BLaER1 treated with 17β-estradiol and CSF1 and Interleukin-3, amounts not matched to agents 10 nM and 100 nM (cell line): ENCODE measurements at regions not wholly inside any gene's neighbourhood (a gene's known extent, or its start where the extent isn't known, plus 50 kb on each side); places are given as distances from the start of the nearest gene placed in this dataset.

ENCODE experiments used
- H3K27ac ChIP-seq, 11 experiments: shearing (Covaris generic); formaldehyde crosslinking; 2 replicates each; pipeline ENCODE4 v1.8.1; 2022
- H3K27me3 ChIP-seq, 11 experiments: shearing (Covaris generic); formaldehyde crosslinking; 2 replicates each; pipeline ENCODE4 v1.8.1; 2022
- H3K36me3 ChIP-seq, 11 experiments: shearing (Covaris generic); formaldehyde crosslinking; 2 replicates each; pipeline ENCODE4 v1.8.1; 2022
- H3K4me1 ChIP-seq, 10 experiments: shearing (Covaris generic); formaldehyde crosslinking; 2 replicates each; pipeline ENCODE4 v1.8.1; 2022
- H3K4me2 ChIP-seq, 11 experiments: shearing (Covaris generic); formaldehyde crosslinking; 2 replicates each; pipeline ENCODE4 v1.8.1; 2022
- H3K4me3 ChIP-seq, 10 experiments: shearing (Covaris generic); formaldehyde crosslinking; 2 replicates each; pipeline ENCODE4 v1.8.1; 2022
- H3K9ac ChIP-seq, 11 experiments: shearing (Covaris generic); formaldehyde crosslinking; 2 replicates each; pipeline ENCODE4 v1.8.1; 2022
- H3K9me3 ChIP-seq, 11 experiments: shearing (Covaris generic); formaldehyde crosslinking; replicated peaks in 1 of 11; 2 replicates each; pipeline ENCODE4 v1.8.1; 2022
- H4K20me1 ChIP-seq, 11 experiments: shearing (Covaris generic); formaldehyde crosslinking; 2 replicates each; pipeline ENCODE4 v1.8.1; 2022
- Cebpa-rat ChIP-seq, 11 experiments: shearing (Covaris generic); IDR thresholded peaks; 2 replicates each; pipeline ENCODE4 v1.8.1; 2022

DNA sequence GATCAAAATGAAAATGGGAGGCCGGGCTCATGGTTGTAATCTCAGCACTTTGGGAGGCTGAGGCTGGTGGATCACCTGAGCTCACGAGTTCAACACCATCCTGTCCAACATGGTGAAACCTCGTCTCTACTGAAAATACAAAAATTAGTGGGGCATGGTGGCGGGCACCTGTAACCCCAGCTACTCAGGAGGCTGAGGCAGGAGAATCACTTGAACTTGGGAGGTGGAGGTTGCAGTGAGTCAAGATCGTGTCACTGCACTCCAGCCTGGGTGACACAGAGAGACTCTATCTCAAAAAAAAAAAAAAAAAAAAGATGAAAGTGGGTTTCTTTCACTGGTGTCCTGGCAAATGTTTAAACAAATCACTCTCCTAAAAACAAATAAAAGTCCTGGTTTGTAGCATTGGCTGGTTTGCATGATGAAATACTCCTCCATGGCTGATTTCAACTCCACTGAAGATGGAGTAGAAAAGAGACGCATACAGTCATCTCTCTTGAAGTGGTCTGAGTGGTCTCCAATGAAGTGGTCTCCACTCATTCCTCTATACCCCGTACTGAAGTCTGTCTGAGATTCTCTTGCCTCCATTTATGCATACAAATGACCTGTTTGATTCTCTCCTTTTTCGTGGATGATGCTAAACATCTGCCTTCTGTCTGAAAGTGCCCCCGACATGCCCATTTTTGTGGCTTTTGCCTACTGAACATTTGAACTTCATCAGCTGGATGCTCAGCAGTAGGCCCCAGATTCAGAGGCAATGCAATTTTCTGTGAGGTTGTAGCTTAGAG lies 153.0 kb upstream of the FAM20A start:
- H3K9me3 ChIP-seq: peaks cover 0 to 4% (median 0%) of the 10 kb centered on the region in 11 experiments; a peak in 1 of 22 replicates
- no peaks in the 10 kb centered on the region for H3K27me3 ChIP-seq
- no peak overlapping the region for H3K4me2 ChIP-seq
- H3K4me1 ChIP-seq: peaks cover 0 to 4% (median 2%) of the 10 kb centered on the region in 10 experiments; a peak in 13 of 20 replicates
- no peak overlapping the region for H3K4me3 ChIP-seq
- no peaks in the 10 kb centered on the region for H4K20me1 ChIP-seq
- no peaks in the 10 kb centered on the region for H3K36me3 ChIP-seq
- no peak overlapping the region for H3K27ac ChIP-seq
- TF ChIP-seq Cebpa-rat (IDR thresholded peaks at IDR 0.05): no peak
- H3K9ac ChIP-seq: no peak overlapping the region

DNA sequence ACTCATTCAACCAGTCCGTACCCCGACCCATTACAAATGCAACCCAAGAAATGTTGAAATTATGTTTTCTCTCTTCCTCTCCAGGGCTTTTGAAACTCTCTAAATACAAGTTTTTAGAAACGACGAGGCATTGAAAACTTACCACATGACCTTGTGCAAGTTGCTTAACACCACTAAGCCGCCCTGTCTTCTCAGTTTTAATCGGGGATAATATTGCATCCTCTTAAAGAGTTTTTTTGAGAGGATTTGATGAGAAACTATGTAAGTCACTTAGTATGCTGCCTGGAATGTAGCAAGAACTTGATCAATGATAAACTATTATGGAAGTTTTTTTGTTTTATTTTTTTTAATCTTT lies 149.0 kb upstream of the FAM20A start:
- H4K20me1 ChIP-seq: no peaks in the 10 kb centered on the region
- H3K27ac ChIP-seq: no peak overlapping the region
- H3K4me1 ChIP-seq: no peaks in the 10 kb centered on the region
- H3K9ac ChIP-seq: no peak overlapping the region
- no peaks in the 10 kb centered on the region for H3K36me3 ChIP-seq
- no peak overlapping the region for H3K4me2 ChIP-seq
- H3K9me3 ChIP-seq: peaks cover 4 to 10% (median 7%) of the 10 kb centered on the region in 11 experiments
- no peak overlapping the region for H3K4me3 ChIP-seq
- H3K27me3 ChIP-seq: no peaks in the 10 kb centered on the region
- no peak for TF ChIP-seq Cebpa-rat (IDR thresholded peaks at IDR 0.05)

DNA sequence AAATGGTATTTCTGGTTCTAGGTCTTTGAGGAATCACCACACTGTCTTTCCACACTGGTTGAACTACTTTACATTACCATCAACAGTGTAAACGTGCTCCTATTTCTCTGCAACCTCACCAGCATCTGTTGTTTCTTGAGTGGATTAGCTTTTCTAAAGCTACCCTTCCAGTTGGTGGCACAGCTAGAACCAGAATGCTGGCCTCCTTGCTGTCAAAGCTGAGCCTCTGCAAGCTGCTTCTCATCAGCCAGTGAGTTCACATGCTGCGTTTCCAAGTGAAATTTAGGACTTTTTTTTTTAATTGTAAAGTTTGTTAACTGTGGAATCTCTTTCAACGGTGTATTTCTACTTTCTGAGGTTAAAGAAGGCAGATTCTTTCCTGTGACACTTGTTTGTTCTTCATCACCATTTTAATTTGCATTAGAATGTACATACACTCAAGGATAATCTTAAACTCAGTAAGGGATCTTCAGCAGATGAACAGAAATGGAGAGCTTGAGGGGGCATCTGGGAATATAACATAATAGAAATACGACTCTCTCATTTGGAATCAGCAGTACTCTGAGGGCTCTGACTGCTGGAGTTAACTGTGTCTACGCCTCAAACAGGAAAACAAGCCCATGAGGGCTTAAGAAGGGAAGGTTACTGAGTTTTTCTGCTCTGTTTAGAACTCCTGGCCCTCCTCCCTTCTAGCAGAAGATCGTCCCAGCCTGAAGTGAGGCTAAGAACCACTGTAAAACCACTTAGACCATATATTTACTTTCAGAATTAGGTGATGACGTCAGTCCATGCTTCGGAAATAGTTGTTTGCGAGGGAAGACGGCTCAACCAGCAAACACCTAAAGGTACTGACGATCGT lies 148.4 kb upstream of the FAM20A start:
- no peaks in the 10 kb centered on the region for H4K20me1 ChIP-seq
- H3K9ac ChIP-seq: no peak overlapping the region
- H3K27ac ChIP-seq: no peak overlapping the region
- no peaks in the 10 kb centered on the region for H3K4me1 ChIP-seq
- H3K36me3 ChIP-seq: no peaks in the 10 kb centered on the region
- no peak for TF ChIP-seq Cebpa-rat (IDR thresholded peaks at IDR 0.05)
- H3K4me3 ChIP-seq: no peak overlapping the region
- H3K9me3 ChIP-seq: peaks cover 10 to 16% (median 13%) of the 10 kb centered on the region in 11 experiments
- H3K27me3 ChIP-seq: no peaks in the 10 kb centered on the region
- H3K4me2 ChIP-seq: no peak overlapping the region

DNA sequence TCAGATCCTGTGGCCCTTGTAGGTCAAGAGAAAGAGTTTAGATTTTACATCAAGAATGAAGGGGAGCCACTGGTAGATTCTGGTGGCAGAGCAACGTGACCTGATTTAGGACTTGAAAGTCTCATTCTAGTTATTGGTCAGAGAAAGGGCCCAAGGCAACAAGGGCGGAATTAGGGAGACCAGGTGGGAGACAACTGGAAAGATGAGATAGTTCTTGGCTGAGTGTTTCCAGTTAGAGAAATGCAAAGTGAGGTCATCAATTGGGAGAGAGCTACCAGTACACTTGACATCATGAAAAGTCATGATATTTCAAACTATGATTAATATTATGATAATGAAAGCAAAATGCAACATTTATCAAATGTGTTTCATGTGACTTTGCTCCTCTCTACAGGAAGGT lies 147.2 kb upstream of the FAM20A start:
- Histone ChIP-seq H4K20me1 (no peaks in the 10 kb centered on the region), H3K27ac (no peak overlapping the region), H3K36me3 (no peaks in the 10 kb centered on the region), H3K4me3 (no peak overlapping the region), H3K4me1 (no peaks in the 10 kb centered on the region), H3K27me3 (no peaks in the 10 kb centered on the region), H3K9me3 (peaks cover 11 to 22% (median 16%) of the 10 kb centered on the region in 11 experiments), H3K4me2 (no peak overlapping the region), H3K9ac (no peak overlapping the region)
- TF ChIP-seq Cebpa-rat (IDR thresholded peaks at IDR 0.05): no peak

DNA sequence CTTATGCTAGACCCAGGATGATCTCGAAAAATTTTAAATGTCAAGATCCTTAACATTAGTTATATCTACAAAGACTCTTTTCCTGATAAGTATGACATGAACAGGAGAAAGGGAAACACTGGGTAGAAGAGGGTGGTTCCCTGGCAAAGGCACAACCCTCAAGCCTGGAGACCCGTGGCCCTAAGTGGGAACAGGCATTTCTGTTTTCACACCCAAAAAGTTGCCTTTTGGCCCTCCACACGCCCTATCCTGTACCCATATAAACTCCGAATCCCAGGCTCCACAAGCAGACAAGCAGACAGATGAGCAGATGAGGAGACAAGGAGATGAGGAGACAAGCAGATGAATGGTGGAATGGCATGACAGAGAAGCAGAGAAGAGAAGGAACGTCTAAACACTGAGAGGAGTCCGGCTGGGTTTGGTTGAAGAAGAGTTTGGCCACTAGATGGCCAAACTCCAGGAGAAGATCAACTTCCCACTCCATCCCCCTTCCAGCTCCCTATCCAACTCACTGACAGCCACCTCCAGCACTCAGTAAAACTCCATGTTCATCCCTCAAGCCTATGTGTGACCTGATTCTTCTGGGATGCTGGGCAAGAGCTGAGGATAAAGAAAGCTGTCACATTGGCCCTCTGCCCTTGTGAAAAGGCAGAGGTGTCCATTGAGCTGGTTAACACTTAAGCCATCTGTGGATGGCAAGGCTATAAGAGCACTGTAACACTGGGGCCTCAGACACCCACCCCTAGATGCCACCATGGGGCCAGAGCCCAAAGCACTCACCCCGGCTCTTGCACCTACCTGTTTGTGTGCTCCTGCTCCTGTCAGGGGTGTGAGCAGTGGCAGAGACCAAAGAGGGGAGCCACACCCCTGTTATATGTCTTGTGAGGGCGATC lies 139.6 kb upstream of the FAM20A start:
- H3K9me3 ChIP-seq: peaks cover 17 to 32% (median 22%) of the 10 kb centered on the region in 11 experiments
- no peak for TF ChIP-seq Cebpa-rat (IDR thresholded peaks at IDR 0.05)
- H4K20me1 ChIP-seq: no peaks in the 10 kb centered on the region
- H3K9ac ChIP-seq: no peak overlapping the region
- no peak overlapping the region for H3K4me2 ChIP-seq
- H3K4me1 ChIP-seq: no peaks in the 10 kb centered on the region
- no peaks in the 10 kb centered on the region for H3K36me3 ChIP-seq
- H3K4me3 ChIP-seq: no peak overlapping the region
- no peak overlapping the region for H3K27ac ChIP-seq
- H3K27me3 ChIP-seq: no peaks in the 10 kb centered on the region

DNA sequence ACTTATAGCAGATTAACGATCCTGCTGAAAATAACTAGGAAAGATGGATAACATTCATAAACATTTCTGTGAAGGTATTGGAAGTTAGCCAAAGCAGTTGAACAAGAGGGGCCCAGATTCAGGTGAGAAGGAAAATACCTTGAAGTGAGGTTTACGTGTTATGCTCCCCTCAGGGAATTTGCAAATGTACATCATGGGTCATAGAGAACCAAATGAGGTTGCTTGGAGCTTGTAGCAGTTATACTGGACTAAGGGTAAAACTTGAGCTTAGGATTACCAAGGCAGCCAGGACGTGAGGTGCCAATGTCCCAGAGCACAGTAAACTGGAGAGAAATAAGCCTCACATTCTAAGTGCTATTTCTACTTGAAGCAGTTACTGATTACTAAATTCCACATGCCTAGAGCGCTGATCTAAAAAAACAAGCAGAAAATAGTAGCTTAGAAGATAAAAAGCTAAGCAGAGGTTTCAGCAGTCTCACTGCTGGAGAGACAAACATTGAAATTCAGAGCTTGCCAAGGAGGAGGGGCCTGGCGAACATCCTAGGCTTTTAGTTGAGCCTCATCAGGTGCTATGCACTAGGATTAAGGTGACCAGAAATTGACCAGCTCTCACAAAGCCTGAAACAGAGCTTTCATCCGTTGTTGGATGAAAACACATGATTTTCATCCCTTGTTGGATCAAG lies 136.7 kb upstream of the FAM20A start:
- H3K4me3 ChIP-seq: no peak overlapping the region
- H3K27ac ChIP-seq: no peak overlapping the region
- no peaks in the 10 kb centered on the region for H3K27me3 ChIP-seq
- H3K4me1 ChIP-seq: peaks cover 0 to 18% (median 0%) of the 10 kb centered on the region in 10 experiments; a peak in 5 of 20 replicates
- peaks cover 0 to 6% (median 0%) of the 10 kb centered on the region in 11 experiments; a peak in 1 of 22 replicates for H3K36me3 ChIP-seq
- peaks cover 20 to 31% (median 28%) of the 10 kb centered on the region in 11 experiments for H3K9me3 ChIP-seq
- no peak overlapping the region for H3K4me2 ChIP-seq
- H3K9ac ChIP-seq: no peak overlapping the region
- no peaks in the 10 kb centered on the region for H4K20me1 ChIP-seq
- no peak for TF ChIP-seq Cebpa-rat (IDR thresholded peaks at IDR 0.05)

DNA sequence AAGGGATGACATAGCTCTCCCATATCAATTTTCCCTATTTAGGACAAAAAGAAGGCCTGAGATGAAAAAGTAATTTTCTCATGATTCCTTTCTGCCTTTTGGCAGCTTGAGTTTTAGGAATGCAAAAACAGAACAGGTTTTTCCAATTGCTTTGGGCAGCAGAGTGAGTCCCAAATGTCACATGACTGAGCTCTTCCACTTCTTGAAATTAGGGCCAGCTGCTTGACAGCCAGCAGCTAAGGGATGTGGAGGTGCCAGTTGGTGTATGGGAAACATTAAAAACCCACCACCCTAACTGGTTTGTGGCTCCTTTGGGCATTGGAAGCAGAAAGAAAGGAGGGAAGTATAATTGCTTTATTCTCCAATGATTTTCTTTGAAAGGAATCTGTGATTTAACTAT lies 133.8 kb upstream of the FAM20A start:
- H3K4me1 ChIP-seq: peaks cover 0 to 28% (median 0%) of the 10 kb centered on the region in 10 experiments; a peak in 5 of 20 replicates

DNA sequence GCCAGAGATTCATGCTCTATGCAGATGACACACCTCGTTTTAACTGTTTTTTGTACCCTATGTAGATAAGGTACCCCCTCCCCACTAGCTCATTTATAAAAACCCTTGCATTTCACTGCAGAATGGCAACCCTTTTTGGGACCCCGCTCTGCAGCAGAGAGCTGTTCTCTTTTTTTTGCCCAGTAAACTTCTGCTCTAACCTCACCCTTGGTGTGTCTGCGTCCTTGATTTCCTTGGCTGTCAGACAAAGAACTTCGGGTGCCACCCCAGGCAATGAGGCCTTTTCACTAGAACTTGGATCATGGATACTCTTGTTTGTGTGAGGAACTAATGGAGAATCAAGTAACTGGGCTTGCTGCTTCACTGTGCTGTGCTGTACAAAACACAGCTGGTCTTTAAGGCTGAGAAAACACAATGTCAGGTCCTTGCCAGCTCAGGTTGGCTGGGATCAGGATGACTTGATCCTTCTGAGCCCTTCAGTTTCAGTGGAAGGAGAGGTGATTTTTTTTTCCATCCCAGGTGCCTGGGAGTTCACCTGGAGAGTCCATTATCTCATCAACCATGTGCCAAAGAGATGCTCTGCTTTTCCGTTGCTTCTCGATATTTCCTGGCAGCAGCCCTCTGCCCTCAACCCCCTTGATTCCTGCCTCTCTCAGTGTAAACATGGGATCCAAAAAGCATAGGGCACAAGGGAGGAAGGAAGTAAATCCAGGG lies 133.2 kb upstream of the FAM20A start:
- no peak for TF ChIP-seq Cebpa-rat (IDR thresholded peaks at IDR 0.05)
- Histone ChIP-seq H3K4me3 (no peak overlapping the region), H3K9me3 (peaks cover 17 to 39% (median 25%) of the 10 kb centered on the region in 11 experiments), H4K20me1 (no peaks in the 10 kb centered on the region), H3K4me1 (peaks cover 0 to 28% (median 0%) of the 10 kb centered on the region in 10 experiments; a peak in 5 of 20 replicates), H3K27me3 (no peaks in the 10 kb centered on the region), H3K9ac (no peak overlapping the region), H3K4me2 (peak overlapping the region in 3 of 11 experiments; percentile 21 to 66 (median 46); a peak in 5 of 22 replicates), H3K36me3 (peaks cover 0 to 6% (median 0%) of the 10 kb centered on the region in 11 experiments; a peak in 1 of 22 replicates), H3K27ac (no peak overlapping the region)

More for the DNA sequence above, 133.8 kb upstream of the FAM20A start:
- no peak overlapping the region for H3K9ac ChIP-seq
- no peak overlapping the region for H3K4me3 ChIP-seq
- H3K4me2 ChIP-seq: peak overlapping the region in 1 of 11 experiments; percentile 66; a peak in 1 of 22 replicates
- H3K9me3 ChIP-seq: peaks cover 17 to 38% (median 25%) of the 10 kb centered on the region in 11 experiments
- no peaks in the 10 kb centered on the region for H4K20me1 ChIP-seq
- H3K27me3 ChIP-seq: no peaks in the 10 kb centered on the region
- H3K36me3 ChIP-seq: peaks cover 0 to 6% (median 0%) of the 10 kb centered on the region in 11 experiments; a peak in 1 of 22 replicates
- no peak overlapping the region for H3K27ac ChIP-seq
- no peak for TF ChIP-seq Cebpa-rat (IDR thresholded peaks at IDR 0.05)
